DOHH2 (cell line): ENCODE measurements at regions not wholly inside any gene's neighbourhood (a gene's known extent, or its start where the extent isn't known, plus 50 kb on each side); places are given as distances from the start of the nearest gene placed in this dataset.

Experiments used
- CTCF ChIP-seq: fragments of 200-600 bp; sonication (generic); IDR thresholded peaks from one replicate; pipeline ENCODE4 v1.5.1; 2014; ENCODE audit warnings: antibody characterized with exemption, mild to moderate bottlenecking, low read depth, low read length; ENCODE audit not compliant: poor library complexity, severe bottlenecking
- EZH2phosphoT487 ChIP-seq: fragments of 200-600 bp; sonication (generic); IDR thresholded peaks from 2 replicates; pipeline ENCODE4 v1.6.1; 2017; ENCODE audit warnings: borderline replicate concordance, mild to moderate bottlenecking, antibody characterized with exemption, low read length, moderate library complexity, mixed read lengths

- no peak for TF ChIP-seq CTCF
- no peak for TF ChIP-seq EZH2phosphoT487
Observed at GRCh38 chr9:7415836-7416235, 383.7 kb downstream of the DMAC1 start.
